Jurkat, Clone E6-1 (cell line): ENCODE measurements at regions not wholly inside any gene's neighbourhood (a gene's known extent, or its start where the extent isn't known, plus 50 kb on each side); places are given as distances from the start of the nearest gene placed in this dataset.

ENCODE experiments used
- DNase-seq: peaks from one replicate; pipeline ENCODE4 v3.0.0-alpha.2; 2011; ENCODE audit warnings: low read depth, low spot score
- H3K4me3 ChIP-seq: 2 replicates; pipeline ENCODE4 v1.5.1; 2011; ENCODE audit warnings: mild to moderate bottlenecking, low read length, control low read depth, moderate library complexity

GRCh38 chr9:109908459-109909390 is 128.7 kb downstream of the PALM2AKAP2 start:
- DNase-seq = no peak

GRCh38 chr9:109910671-109911518 is 130.9 kb downstream of the PALM2AKAP2 start:
- H3K4me3 ChIP-seq = no peak overlapping the region
- no peak for DNase-seq

More at GRCh38 chr9:109908459-109909390, 128.7 kb downstream of the PALM2AKAP2 start:
- no peak overlapping the region for H3K4me3 ChIP-seq

GRCh38 chr9:109912082-109912582 is 132.1 kb downstream of the PALM2AKAP2 start:
- no peak overlapping the region for H3K4me3 ChIP-seq
- DNase-seq = no peak

- no peak for DNase-seq
- H3K4me3 ChIP-seq = no peak overlapping the region
Observed at GRCh38 chr9:109912726-109913460, 132.9 kb downstream of the PALM2AKAP2 start.

- no peak for DNase-seq
- no peak overlapping the region for H3K4me3 ChIP-seq
Observed at GRCh38 chr9:109913461-109913810, 133.4 kb downstream of the PALM2AKAP2 start.

GRCh38 chr9:109914280-109915027 is 134.5 kb downstream of the PALM2AKAP2 start:
- H3K4me3 ChIP-seq = no peak overlapping the region

GRCh38 chr9:109916316-109916715 is 136.3 kb downstream of the PALM2AKAP2 start:
- no peak for DNase-seq
- no peak overlapping the region for H3K4me3 ChIP-seq

More at GRCh38 chr9:109914280-109915027, 134.5 kb downstream of the PALM2AKAP2 start:
- no peak for DNase-seq

- peak overlapping the region; percentile 21 for H3K4me3 ChIP-seq
- DNase-seq = peak; percentile 77
Observed at GRCh38 chr9:109918339-109919163, 138.6 kb downstream of the PALM2AKAP2 start.

GRCh38 chr9:109919736-109920408 is 139.9 kb downstream of the PALM2AKAP2 start:
- no peak for DNase-seq
- no peak overlapping the region for H3K4me3 ChIP-seq

GRCh38 chr9:109922617-109923470 is 142.8 kb downstream of the PALM2AKAP2 start:
- no peak for DNase-seq
- H3K4me3 ChIP-seq = no peak overlapping the region

- H3K4me3 ChIP-seq = no peak overlapping the region
- no peak for DNase-seq
Observed at GRCh38 chr9:109923471-109923760, 143.4 kb downstream of the PALM2AKAP2 start.

GRCh38 chr9:109923806-109924205 is 143.8 kb downstream of the PALM2AKAP2 start:
- DNase-seq = no peak
- no peak overlapping the region for H3K4me3 ChIP-seq

GRCh38 chr9:109925799-109926198 is 145.8 kb downstream of the PALM2AKAP2 start:
- DNase-seq = no peak
- no peak overlapping the region for H3K4me3 ChIP-seq

GRCh38 chr9:109926421-109926869 is 146.4 kb downstream of the PALM2AKAP2 start:
- H3K4me3 ChIP-seq = no peak overlapping the region
- no peak for DNase-seq

GRCh38 chr9:109931623-109932022 is 151.6 kb downstream of the PALM2AKAP2 start:
- H3K4me3 ChIP-seq = no peak overlapping the region
- no peak for DNase-seq

- no peak for DNase-seq
- H3K4me3 ChIP-seq = no peak overlapping the region
Observed at GRCh38 chr9:109934136-109934856, 154.3 kb downstream of the PALM2AKAP2 start.
